CD8-positive, alpha-beta memory T cell (primary cell): ENCODE measurements at regions not wholly inside any gene's neighbourhood (a gene's known extent, or its start where the extent isn't known, plus 50 kb on each side); places are given as distances from the start of the nearest gene placed in this dataset.

Experiments used
- CTCF ChIA-PET: fragments of 350-600 bp; sonication (Branson Sonifier 250); formaldehyde crosslinking; loops from one replicate; lab custom pipeline; 2021; ENCODE audit warnings: antibody characterized with exemption; lab: Charles Lee
- POLR2A ChIA-PET: fragments of 350-600 bp; sonication (Branson Sonifier 250); formaldehyde crosslinking; loops from one replicate; lab custom pipeline; 2021; ENCODE audit warnings: antibody characterized with exemption; lab: Charles Lee
- DNase-seq, 5 donors: peaks; one replicate each; pipeline versions ENCODE4 v3.0.0 to v3.0.0-alpha.2; 2020 to 2022; ENCODE audit warnings: mixed read lengths in 1 of 5
- H3K27ac ChIP-seq: one replicate; pipeline ENCODE4 v1.7.0; 2013; ENCODE audit warnings: low read depth, mild to moderate bottlenecking, low read length, moderate library complexity
- H3K27me3 ChIP-seq: 2 replicates; pipeline ENCODE4 v1.7.0; 2013; ENCODE audit warnings: low read length, mild to moderate bottlenecking; ENCODE audit not compliant: insufficient read depth, poor library complexity, severe bottlenecking
- H3K36me3 ChIP-seq: 2 replicates; pipeline ENCODE4 v1.7.0; 2013; ENCODE audit warnings: mild to moderate bottlenecking, low read length, moderate library complexity; ENCODE audit not compliant: insufficient read depth
- H3K4me1 ChIP-seq: 2 replicates; pipeline ENCODE4 v1.7.0; 2013; ENCODE audit warnings: mild to moderate bottlenecking, low read length, moderate library complexity; ENCODE audit not compliant: insufficient read depth
- H3K4me3 ChIP-seq: 2 replicates; pipeline ENCODE4 v1.7.0; 2013; ENCODE audit warnings: mild to moderate bottlenecking, low read length
- H3K9me3 ChIP-seq: 2 replicates; pipeline ENCODE4 v1.7.0; 2013; ENCODE audit warnings: mild to moderate bottlenecking, low read length
- H3K27ac Mint-ChIP-seq, 8 donors: one replicate each; pipeline ENCODE4 v1.8.0; 2020 to 2021; ENCODE audit warnings: mixed read lengths in 8 of 8, mild to moderate bottlenecking in 6 of 8, inconsistent platforms in 3 of 8, moderate library complexity in 3 of 8
- H3K27me3 Mint-ChIP-seq, 2 donors: one replicate each; pipeline ENCODE4 v1.8.0; 2020 to 2021; ENCODE audit warnings: mixed read lengths in 2 of 2, mild to moderate bottlenecking in 1 of 2, moderate library complexity in 1 of 2
- H3K36me3 Mint-ChIP-seq, 3 donors: one replicate each; pipeline ENCODE4 v1.8.0; 2020 to 2021; ENCODE audit warnings: mixed read lengths in 3 of 3, inconsistent platforms in 1 of 3, mild to moderate bottlenecking in 1 of 3
- H3K4me1 Mint-ChIP-seq, 3 donors: one replicate each; pipeline ENCODE4 v1.8.0; 2020 to 2021; ENCODE audit warnings: mixed read lengths in 3 of 3, inconsistent platforms in 1 of 3, mild to moderate bottlenecking in 1 of 3
- H3K4me3 Mint-ChIP-seq, 7 donors: one replicate each; pipeline ENCODE4 v1.8.0; 2020 to 2021; ENCODE audit warnings: mixed read lengths in 7 of 7, mild to moderate bottlenecking in 6 of 7, moderate library complexity in 4 of 7, inconsistent platforms in 2 of 7
- H3K9me3 Mint-ChIP-seq, 5 donors: one replicate each; pipeline ENCODE4 v1.8.0; 2020 to 2022; ENCODE audit warnings: mixed read lengths in 5 of 5, mild to moderate bottlenecking in 3 of 5, moderate library complexity in 2 of 5, inconsistent platforms in 1 of 5

GRCh38 chr6:11291582-11291981 is 59.1 kb upstream of the NEDD9 start:
- no peaks in the 10 kb centered on the region for H3K27me3 Mint-ChIP-seq
- H3K36me3 Mint-ChIP-seq: peaks cover 35 to 59% (median 42%) of the 10 kb centered on the region in 3 donors
- peak overlapping the region in 3 of 8 donors; percentile 27 to 81 (median 32) for H3K27ac Mint-ChIP-seq
- H3K4me1 Mint-ChIP-seq: peaks cover 36 to 38% (median 36%) of the 10 kb centered on the region in 3 donors
- POLR2A ChIA-PET: interaction anchor here (1.2 kb wide), 1 partner anchor 59 kb away, joined by 3 read pairs; the partner anchor contains the start of gene NEDD9
- Histone ChIP-seq H3K27me3 (no peaks in the 10 kb centered on the region), H3K36me3 (no peaks in the 10 kb centered on the region), H3K4me1 (no peaks in the 10 kb centered on the region), H3K27ac (no peak overlapping the region), H3K9me3 (no peaks in the 10 kb centered on the region), H3K4me3 (no peak overlapping the region)
- CTCF ChIA-PET: no interaction called here
- peak overlapping the region in 1 of 7 donors; percentile 29 for H3K4me3 Mint-ChIP-seq
- no peak for DNase-seq
- H3K9me3 Mint-ChIP-seq: peaks cover 0 to 5% (median 2%) of the 10 kb centered on the region in 5 donors

GRCh38 chr6:11290027-11290426 is 57.6 kb upstream of the NEDD9 start:
- DNase-seq: no peak
- POLR2A ChIA-PET: no interaction called here
- H3K4me3 Mint-ChIP-seq: no peak overlapping the region
- H3K27me3 Mint-ChIP-seq: no peaks in the 10 kb centered on the region
- Histone ChIP-seq H3K4me3 (no peak overlapping the region), H3K27me3 (no peaks in the 10 kb centered on the region), H3K9me3 (no peaks in the 10 kb centered on the region), H3K36me3 (no peaks in the 10 kb centered on the region), H3K27ac (no peak overlapping the region), H3K4me1 (no peaks in the 10 kb centered on the region)
- H3K9me3 Mint-ChIP-seq: peaks cover 0 to 9% (median 4%) of the 10 kb centered on the region in 5 donors
- H3K4me1 Mint-ChIP-seq: peaks cover 36 to 44% (median 39%) of the 10 kb centered on the region in 3 donors
- CTCF ChIA-PET: no interaction called here
- H3K36me3 Mint-ChIP-seq: peaks cover 22 to 49% (median 39%) of the 10 kb centered on the region in 3 donors
- peak overlapping the region in 1 of 8 donors; percentile 17 for H3K27ac Mint-ChIP-seq

GRCh38 chr6:11288065-11288464 is 55.6 kb upstream of the NEDD9 start:
- POLR2A ChIA-PET: no interaction called here
- H3K27ac Mint-ChIP-seq: peak overlapping the region in 1 of 8 donors; percentile 11
- H3K9me3 Mint-ChIP-seq: peaks cover 0 to 9% (median 4%) of the 10 kb centered on the region in 5 donors
- CTCF ChIA-PET: interaction anchor here (1.5 kb wide), 1 partner anchor 10 kb away, joined by 4 read pairs; no protein-coding TSS in a partner anchor
- no peaks in the 10 kb centered on the region for H3K27me3 ChIP-seq
- DNase-seq: no peak
- H3K27ac ChIP-seq: no peak overlapping the region
- peaks cover 26 to 28% (median 27%) of the 10 kb centered on the region in 3 donors for H3K4me1 Mint-ChIP-seq
- no peak overlapping the region for H3K4me3 Mint-ChIP-seq
- H3K27me3 Mint-ChIP-seq: no peaks in the 10 kb centered on the region
- no peak overlapping the region for H3K4me3 ChIP-seq
- H3K36me3 ChIP-seq: no peaks in the 10 kb centered on the region
- H3K4me1 ChIP-seq: no peaks in the 10 kb centered on the region
- H3K36me3 Mint-ChIP-seq: peaks cover 11 to 37% (median 26%) of the 10 kb centered on the region in 3 donors
- H3K9me3 ChIP-seq: no peaks in the 10 kb centered on the region

- POLR2A ChIA-PET: no interaction called here
- Histone ChIP-seq H3K27me3 (no peaks in the 10 kb centered on the region), H3K4me1 (no peaks in the 10 kb centered on the region), H3K4me3 (no peak overlapping the region), H3K27ac (no peak overlapping the region), H3K36me3 (no peaks in the 10 kb centered on the region), H3K9me3 (no peaks in the 10 kb centered on the region)
- no peak for DNase-seq
- Mint-ChIP-seq H3K27me3 (no peaks in the 10 kb centered on the region), H3K4me3 (no peak overlapping the region), H3K9me3 (peaks cover 0 to 9% (median 4%) of the 10 kb centered on the region in 5 donors), H3K27ac (peak overlapping the region in 2 of 8 donors; percentile 9 to 14), H3K4me1 (peaks cover 12 to 21% (median 19%) of the 10 kb centered on the region in 3 donors), H3K36me3 (peaks cover 15 to 34% (median 16%) of the 10 kb centered on the region in 3 donors)
- CTCF ChIA-PET: no interaction called here
These were observed 52.5 kb upstream of the NEDD9 start for GRCh38 chr6:11284996-11285395.

- Mint-ChIP-seq H3K27ac (no peak overlapping the region), H3K36me3 (peaks cover 12 to 34% (median 21%) of the 10 kb centered on the region in 3 donors), H3K27me3 (no peaks in the 10 kb centered on the region), H3K9me3 (peaks cover 0 to 8% (median 4%) of the 10 kb centered on the region in 5 donors), H3K4me1 (peaks cover 22 to 34% (median 32%) of the 10 kb centered on the region in 3 donors), H3K4me3 (no peak overlapping the region)
- no peaks in the 10 kb centered on the region for H3K27me3 ChIP-seq
- no peaks in the 10 kb centered on the region for H3K9me3 ChIP-seq
- H3K27ac ChIP-seq: no peak overlapping the region
- CTCF ChIA-PET: no interaction called here
- H3K4me3 ChIP-seq: no peak overlapping the region
- no peaks in the 10 kb centered on the region for H3K36me3 ChIP-seq
- DNase-seq: no peak
- POLR2A ChIA-PET: no interaction called here
- H3K4me1 ChIP-seq: peaks cover 2% of the 10 kb centered on the region
These were observed 51.2 kb upstream of the NEDD9 start for GRCh38 chr6:11283629-11284028.

- POLR2A ChIA-PET: no interaction called here
- H3K9me3 ChIP-seq: no peaks in the 10 kb centered on the region
- CTCF ChIA-PET: no interaction called here
- peaks cover 11 to 29% (median 19%) of the 10 kb centered on the region in 3 donors for H3K36me3 Mint-ChIP-seq
- H3K4me1 Mint-ChIP-seq: peaks cover 28 to 42% (median 39%) of the 10 kb centered on the region in 3 donors
- H3K27ac Mint-ChIP-seq: no peak overlapping the region
- H3K27ac ChIP-seq: no peak overlapping the region
- no peaks in the 10 kb centered on the region for H3K27me3 Mint-ChIP-seq
- peaks cover 0 to 6% (median 4%) of the 10 kb centered on the region in 5 donors for H3K9me3 Mint-ChIP-seq
- H3K27me3 ChIP-seq: no peaks in the 10 kb centered on the region
- H3K36me3 ChIP-seq: no peaks in the 10 kb centered on the region
- peaks cover 9% of the 10 kb centered on the region for H3K4me1 ChIP-seq
- DNase-seq: no peak
- H3K4me3 ChIP-seq: no peak overlapping the region
- no peak overlapping the region for H3K4me3 Mint-ChIP-seq
These were observed 50.4 kb upstream of the NEDD9 start for GRCh38 chr6:11282875-11283274.
